SU-DHL-6 (cell line): ENCODE measurements at regions not wholly inside any gene's neighbourhood (a gene's known extent, or its start where the extent isn't known, plus 50 kb on each side); places are given as distances from the start of the nearest gene placed in this dataset.

Experiments used
- EZH2phosphoT487 ChIP-seq: fragments of 200-600 bp; sonication (generic), shearing (Covaris generic); conservative IDR thresholded peaks from 2 replicates; pipeline ENCODE4 v1.6.1; 2018; ENCODE audit warnings: mild to moderate bottlenecking, antibody characterized with exemption, low read length, moderate library complexity, mixed read lengths
- TF ChIP-seq, protein P1 (sequence below): fragments of 200-600 bp; sonication (generic); IDR thresholded peaks from one replicate; pipeline ENCODE4 v1.5.1; 2017; ENCODE audit warnings: antibody characterized with exemption, mild to moderate bottlenecking, low read length, moderate library complexity; ENCODE audit not compliant: insufficient read depth, poor library complexity, severe bottlenecking

DNA sequence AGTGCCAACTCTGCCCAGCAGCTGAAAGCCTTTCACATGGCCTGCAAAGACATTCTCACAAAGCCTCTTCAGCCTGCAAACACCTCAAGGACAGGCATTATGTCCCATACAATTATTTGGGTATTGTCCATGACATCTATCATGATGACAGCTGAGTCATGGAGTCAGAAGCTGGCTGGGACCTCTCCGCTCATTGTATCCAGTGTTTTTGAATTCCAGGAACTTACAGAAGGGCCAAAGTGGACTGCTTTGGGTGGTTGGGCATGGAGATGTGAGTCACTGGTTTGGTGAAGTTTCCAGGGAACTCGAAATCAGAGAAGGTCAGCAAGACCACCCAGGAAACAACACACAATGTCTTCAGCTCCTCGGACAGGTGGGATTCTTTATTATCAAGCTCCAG, 188.6 kb upstream of the CCL2 start:
- TF ChIP-seq, protein P1, sequence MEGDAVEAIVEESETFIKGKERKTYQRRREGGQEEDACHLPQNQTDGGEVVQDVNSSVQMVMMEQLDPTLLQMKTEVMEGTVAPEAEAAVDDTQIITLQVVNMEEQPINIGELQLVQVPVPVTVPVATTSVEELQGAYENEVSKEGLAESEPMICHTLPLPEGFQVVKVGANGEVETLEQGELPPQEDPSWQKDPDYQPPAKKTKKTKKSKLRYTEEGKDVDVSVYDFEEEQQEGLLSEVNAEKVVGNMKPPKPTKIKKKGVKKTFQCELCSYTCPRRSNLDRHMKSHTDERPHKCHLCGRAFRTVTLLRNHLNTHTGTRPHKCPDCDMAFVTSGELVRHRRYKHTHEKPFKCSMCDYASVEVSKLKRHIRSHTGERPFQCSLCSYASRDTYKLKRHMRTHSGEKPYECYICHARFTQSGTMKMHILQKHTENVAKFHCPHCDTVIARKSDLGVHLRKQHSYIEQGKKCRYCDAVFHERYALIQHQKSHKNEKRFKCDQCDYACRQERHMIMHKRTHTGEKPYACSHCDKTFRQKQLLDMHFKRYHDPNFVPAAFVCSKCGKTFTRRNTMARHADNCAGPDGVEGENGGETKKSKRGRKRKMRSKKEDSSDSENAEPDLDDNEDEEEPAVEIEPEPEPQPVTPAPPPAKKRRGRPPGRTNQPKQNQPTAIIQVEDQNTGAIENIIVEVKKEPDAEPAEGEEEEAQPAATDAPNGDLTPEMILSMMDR, result no peak
- no peak for TF ChIP-seq EZH2phosphoT487
